GM11168 (cell line): ENCODE measurements at regions not wholly inside any gene's neighbourhood (a gene's known extent, or its start where the extent isn't known, plus 50 kb on each side); places are given as distances from the start of the nearest gene placed in this dataset.

Experiments used
- in situ Hi-C: fragments of 300-500 bp; cut with MboI; formaldehyde crosslinking; loops from one replicate; pipeline ENCODE4 v1.12.0; 2022; ENCODE audit warnings: low sequenced_read_pairs; ENCODE audit not compliant: unreplicated experiment

- in situ Hi-C loops: no loop called here
Measured at GRCh38 chr17:70230850-70231640, 61.7 kb downstream of the KCNJ2 start.

DNA sequence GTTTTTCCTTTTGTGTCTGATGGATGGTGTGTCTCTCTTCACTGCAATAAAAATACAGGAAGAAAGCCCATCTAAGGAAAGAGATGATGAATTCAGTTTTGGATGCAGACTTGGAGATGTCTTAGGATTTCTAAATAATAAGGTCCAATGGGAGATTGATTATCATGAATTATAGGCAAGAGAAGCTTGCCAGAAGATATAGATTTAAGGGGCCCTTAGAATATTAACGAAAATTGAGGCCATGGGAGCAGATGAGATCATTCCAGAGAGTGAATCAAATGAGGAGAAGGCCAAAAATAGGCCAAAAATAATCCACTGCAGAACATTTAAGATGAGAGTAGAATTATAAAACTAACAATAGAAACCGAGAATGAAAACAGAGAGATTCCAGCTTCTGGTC lies 63.1 kb downstream of the KCNJ2 start:
- in situ Hi-C loops: no loop called here

- in situ Hi-C loops: no loop called here
Measured at GRCh38 chr17:70235252-70235651, 65.9 kb downstream of the KCNJ2 start.

- in situ Hi-C loops: no loop called here
Measured at GRCh38 chr17:70238228-70238627, 68.9 kb downstream of the KCNJ2 start.

GRCh38 chr17:70238646-70239045 lies 69.3 kb downstream of the KCNJ2 start:
- in situ Hi-C loops: no loop called here

- in situ Hi-C loops: no loop called here
Measured at GRCh38 chr17:70239391-70239826, 70.1 kb downstream of the KCNJ2 start.

- in situ Hi-C loops: no loop called here
Measured at GRCh38 chr17:70241071-70241470, 71.7 kb downstream of the KCNJ2 start.

- in situ Hi-C loops: no loop called here
Measured at GRCh38 chr17:70242781-70243437, 73.6 kb downstream of the KCNJ2 start.

DNA sequence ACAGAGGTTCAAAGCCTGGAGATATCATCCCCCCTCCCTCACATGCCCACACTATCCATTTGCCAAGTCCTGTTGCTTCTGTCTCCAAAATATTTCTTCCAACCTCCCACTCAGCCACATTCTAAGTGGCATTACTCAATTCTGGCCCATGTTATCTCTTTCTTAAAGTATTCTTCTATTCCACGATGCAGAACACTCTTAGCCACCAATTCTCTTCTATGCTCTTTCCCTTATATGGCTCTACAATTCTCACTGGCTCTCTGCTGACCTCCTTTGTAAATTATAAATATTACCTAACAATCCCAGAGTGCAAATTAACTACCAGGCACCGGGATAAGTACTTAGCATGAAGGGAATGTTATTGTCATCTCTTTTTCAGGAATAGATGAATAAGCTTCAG lies 82.4 kb downstream of the KCNJ2 start:
- in situ Hi-C loops: no loop called here

DNA sequence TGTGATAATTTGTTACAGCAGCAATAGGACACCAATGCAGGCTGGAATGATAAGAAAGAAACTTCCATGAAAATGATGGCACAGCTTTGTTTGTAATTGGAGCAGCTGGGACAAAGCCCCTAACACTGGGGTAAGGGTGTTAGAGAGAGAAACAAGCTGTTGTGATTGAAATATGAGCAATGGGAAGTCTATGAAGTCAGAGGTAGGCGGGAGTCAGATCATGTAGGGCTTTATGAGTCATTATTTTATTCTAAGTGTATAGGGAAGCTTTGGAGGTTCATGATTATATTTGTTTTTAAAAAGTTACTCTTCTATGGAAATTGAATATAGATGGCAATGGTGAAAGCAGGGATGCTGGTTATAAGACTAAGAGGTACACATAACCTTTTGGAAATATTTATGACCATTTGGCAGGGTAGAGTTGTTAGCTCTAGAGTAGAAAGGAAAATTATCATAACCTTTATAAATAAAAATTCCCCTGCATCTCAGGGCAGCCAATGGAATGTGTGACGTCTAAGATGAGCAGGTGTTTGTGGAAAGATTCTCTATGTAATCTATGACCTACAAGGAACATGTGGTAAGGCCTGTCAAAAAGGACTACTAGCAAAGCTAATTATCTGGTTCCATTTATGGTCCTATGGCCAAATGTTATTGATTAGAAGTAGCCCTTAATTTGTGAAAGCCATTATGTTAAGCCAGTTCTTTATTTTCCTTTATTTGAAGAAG lies 85.6 kb downstream of the KCNJ2 start:
- in situ Hi-C loops: no loop called here

- in situ Hi-C loops: no loop called here
Measured at GRCh38 chr17:70256751-70257150, 87.4 kb downstream of the KCNJ2 start.

- in situ Hi-C loops: no loop called here
Measured at GRCh38 chr17:70258465-70258864, 89.1 kb downstream of the KCNJ2 start.

DNA sequence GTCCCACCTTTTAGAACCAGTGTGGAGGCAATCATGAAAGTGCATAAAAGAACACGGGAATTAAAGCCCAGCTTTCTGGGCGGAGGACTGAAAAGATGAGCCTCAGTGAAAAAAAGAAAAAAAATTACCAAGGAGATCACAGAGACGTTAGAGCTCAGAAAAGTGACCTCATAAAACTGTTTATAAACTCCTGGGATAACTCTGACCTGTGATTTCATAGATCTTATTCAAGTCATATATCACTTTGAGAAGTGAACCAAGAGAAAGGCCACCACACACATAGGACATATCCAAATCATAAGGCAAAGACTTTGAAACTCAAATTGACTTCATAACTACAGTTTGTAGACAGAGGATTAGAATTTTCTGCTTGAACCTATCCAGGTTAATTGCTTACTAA lies 90.1 kb downstream of the KCNJ2 start:
- in situ Hi-C loops: no loop called here

DNA sequence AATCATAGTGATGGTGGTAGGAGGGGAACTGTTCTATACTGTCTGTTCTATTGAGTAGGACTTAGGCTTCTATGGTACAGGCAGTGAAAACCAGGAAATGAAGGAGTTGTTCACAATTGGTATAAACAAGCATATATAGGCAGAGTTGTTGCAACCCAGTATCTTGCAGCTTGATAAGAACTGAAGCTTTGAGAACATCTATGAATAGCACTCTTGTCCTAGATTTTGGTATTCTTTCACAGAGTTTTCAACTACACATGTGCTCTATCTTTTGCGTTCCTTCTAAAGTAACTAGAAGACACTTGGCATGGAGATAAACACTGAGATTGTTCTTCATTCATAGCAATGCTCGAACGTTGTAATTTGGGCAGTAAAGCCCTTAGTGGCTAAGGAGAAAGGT lies 91.8 kb downstream of the KCNJ2 start:
- in situ Hi-C loops: no loop called here

DNA sequence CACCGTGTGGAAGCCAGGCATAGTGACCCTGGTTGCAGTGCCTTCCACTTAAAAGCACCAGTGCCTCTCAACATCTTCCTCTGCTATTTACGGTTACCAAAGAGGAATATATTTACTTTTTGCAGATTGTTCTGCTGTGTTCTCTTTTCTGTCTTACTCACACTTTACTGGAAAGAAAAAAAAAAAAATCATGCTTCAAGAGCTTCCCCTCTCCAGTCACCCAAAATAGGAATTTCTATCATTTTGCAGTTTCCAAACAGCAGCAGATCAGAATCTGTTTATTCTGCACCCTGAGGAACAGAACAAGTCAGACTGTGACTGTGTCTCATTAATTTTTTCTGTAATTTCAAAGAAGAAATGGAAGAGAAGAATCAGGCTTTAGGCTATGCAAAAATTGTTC lies 96.1 kb downstream of the KCNJ2 start:
- in situ Hi-C loops: no loop called here

DNA sequence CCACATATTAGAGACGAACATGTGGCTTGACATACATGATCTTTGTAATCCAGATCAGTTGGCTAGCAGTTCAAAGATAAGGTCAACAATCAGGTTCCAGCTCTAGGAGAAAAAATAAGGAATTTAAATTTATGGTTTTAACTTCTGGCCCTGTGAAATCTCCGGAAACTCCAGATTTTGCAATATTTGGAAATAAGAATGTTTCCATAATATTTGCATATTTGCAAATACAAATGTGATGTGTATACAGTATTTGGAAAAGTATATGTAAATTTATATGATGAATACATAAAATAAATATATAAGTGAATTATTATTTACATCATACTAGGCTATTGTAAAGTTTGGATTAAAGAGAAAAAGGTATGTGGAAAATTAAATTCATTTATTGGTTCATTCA lies 97.1 kb downstream of the KCNJ2 start:
- in situ Hi-C loops: no loop called here

DNA sequence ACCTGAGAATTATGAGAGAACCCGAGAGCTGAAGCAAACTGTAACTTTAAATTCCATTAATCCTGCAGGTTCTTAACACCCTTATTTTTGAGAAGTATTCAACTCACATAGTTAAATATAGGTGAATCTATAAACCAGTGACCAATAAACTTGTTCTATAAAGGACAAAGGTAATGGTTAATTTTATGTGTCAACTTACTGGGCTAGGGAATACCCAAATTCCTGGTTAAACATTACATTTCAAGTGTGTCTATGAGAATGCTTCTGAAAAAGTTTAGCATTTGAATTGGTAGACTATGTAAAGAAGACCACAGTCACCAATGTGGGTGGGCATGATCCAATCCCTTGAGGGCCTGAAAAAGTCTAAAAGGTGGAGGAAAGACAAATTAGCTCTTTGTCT lies 99.1 kb downstream of the KCNJ2 start:
- in situ Hi-C loops: no loop called here

DNA sequence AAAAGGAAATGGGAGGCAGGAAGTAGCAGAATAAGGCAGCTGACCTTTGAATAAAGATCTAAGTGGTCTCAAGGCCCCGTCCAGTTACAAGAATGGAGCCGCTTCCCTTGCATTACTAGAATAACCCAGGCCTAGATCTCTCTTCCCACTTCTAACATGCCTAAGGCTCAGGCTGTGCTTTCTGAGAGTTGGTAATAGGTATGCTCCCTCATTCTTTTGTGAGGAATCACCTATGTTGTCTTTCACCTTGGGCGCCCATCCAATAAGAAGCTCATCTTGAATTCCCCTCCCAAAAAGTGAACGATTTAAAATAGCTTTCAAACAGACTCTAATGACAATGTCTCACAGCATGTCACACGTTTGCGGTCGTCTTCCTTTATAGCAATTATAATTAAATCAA lies 101.2 kb downstream of the KCNJ2 start:
- in situ Hi-C loops: no loop called here

- in situ Hi-C loops: no loop called here
Measured at GRCh38 chr17:70271200-70271599, 101.9 kb downstream of the KCNJ2 start.

- in situ Hi-C loops: no loop called here
Measured at GRCh38 chr17:70271672-70272071, 102.3 kb downstream of the KCNJ2 start.

DNA sequence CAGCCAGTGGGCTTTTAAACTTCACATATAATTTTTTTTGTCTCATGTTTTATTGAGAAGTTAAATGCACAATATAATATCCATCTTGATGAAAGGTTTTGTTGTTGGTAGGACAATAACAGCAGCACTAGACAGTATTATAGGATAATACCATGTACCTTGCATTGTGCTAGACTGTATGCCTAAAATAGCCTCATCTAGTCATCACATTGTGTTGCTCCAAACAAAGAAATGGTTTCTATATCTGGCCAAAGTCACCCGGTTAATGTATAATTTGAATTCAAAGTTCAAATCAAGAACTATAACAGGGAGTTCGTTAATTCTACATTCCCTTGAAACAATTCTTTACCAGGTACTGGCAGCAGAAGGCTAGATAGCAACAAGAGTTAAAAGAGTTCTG lies 104.9 kb downstream of the KCNJ2 start:
- in situ Hi-C loops: no loop called here
